OCI-LY1 (cell line): ENCODE measurements at regions not wholly inside any gene's neighbourhood (a gene's known extent, or its start where the extent isn't known, plus 50 kb on each side); places are given as distances from the start of the nearest gene placed in this dataset.

Experiments used
- EZH2 ChIP-seq: fragments of 200-600 bp; sonication (generic), shearing (Covaris generic); IDR thresholded peaks from 2 replicates; pipeline ENCODE4 v1.8.0; 2017; ENCODE audit warnings: borderline replicate concordance, mixed run types, mild to moderate bottlenecking, antibody characterized with exemption, low read length, moderate library complexity, mixed read lengths
- TF ChIP-seq, protein P1 (sequence below): fragments of 200-600 bp; sonication (generic), shearing (Covaris generic); IDR thresholded peaks from 2 replicates; pipeline ENCODE4 v1.5.1; 2017; ENCODE audit warnings: mild to moderate bottlenecking, antibody characterized with exemption, low read length, moderate library complexity, mixed read lengths

GRCh38 chr20:10954137-10954840 lies 280.5 kb upstream of the JAG1 start:
- TF ChIP-seq, protein P1, sequence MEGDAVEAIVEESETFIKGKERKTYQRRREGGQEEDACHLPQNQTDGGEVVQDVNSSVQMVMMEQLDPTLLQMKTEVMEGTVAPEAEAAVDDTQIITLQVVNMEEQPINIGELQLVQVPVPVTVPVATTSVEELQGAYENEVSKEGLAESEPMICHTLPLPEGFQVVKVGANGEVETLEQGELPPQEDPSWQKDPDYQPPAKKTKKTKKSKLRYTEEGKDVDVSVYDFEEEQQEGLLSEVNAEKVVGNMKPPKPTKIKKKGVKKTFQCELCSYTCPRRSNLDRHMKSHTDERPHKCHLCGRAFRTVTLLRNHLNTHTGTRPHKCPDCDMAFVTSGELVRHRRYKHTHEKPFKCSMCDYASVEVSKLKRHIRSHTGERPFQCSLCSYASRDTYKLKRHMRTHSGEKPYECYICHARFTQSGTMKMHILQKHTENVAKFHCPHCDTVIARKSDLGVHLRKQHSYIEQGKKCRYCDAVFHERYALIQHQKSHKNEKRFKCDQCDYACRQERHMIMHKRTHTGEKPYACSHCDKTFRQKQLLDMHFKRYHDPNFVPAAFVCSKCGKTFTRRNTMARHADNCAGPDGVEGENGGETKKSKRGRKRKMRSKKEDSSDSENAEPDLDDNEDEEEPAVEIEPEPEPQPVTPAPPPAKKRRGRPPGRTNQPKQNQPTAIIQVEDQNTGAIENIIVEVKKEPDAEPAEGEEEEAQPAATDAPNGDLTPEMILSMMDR = no peak
- TF ChIP-seq EZH2 = no peak
